Smooth muscle cell (in vitro differentiated cells): ENCODE measurements at regions not wholly inside any gene's neighbourhood (a gene's known extent, or its start where the extent isn't known, plus 50 kb on each side); places are given as distances from the start of the nearest gene placed in this dataset.

ENCODE experiments used
- DNase-seq: peaks from one replicate; lab custom pipeline; 2025; ENCODE audit not compliant: unreplicated experiment; lab: John Stamatoyannopoulos, UW
- H2AFZ ChIP-seq: fragments of 200-600 bp; sonication (generic); 2 replicates; pipeline ENCODE4 v1.6.0; 2016; ENCODE audit warnings: antibody characterized with exemption, low read depth, mild to moderate bottlenecking
- H3F3A ChIP-seq: fragments of 200-600 bp; sonication (generic); 2 replicates; pipeline ENCODE4 v1.6.0; 2017; ENCODE audit warnings: antibody characterized with exemption, low read depth
- H3K27ac ChIP-seq: fragments of 200-600 bp; sonication (generic); 2 replicates; pipeline ENCODE4 v1.5.1; 2016; ENCODE audit warnings: low read depth, mild to moderate bottlenecking
- H3K27me3 ChIP-seq: fragments of 200-600 bp; sonication (generic); 2 replicates; pipeline ENCODE4 v1.6.1; 2016; ENCODE audit warnings: low read depth, mild to moderate bottlenecking
- H3K36me3 ChIP-seq: fragments of 200-600 bp; sonication (generic); 2 replicates; pipeline ENCODE4 v1.5.1; 2016; ENCODE audit warnings: low read depth
- H3K4me1 ChIP-seq: fragments of 200-600 bp; sonication (generic); 2 replicates; pipeline ENCODE4 v1.5.1; 2016; ENCODE audit warnings: low read depth
- H3K4me2 ChIP-seq: fragments of 200-600 bp; sonication (generic); 2 replicates; pipeline ENCODE4 v1.6.0; 2016; ENCODE audit warnings: mild to moderate bottlenecking
- H3K4me3 ChIP-seq: fragments of 200-600 bp; sonication (generic); 2 replicates; pipeline ENCODE4 v1.5.1; 2016; ENCODE audit warnings: mild to moderate bottlenecking
- H3K79me2 ChIP-seq: fragments of 200-600 bp; sonication (generic); 2 replicates; pipeline ENCODE4 v1.6.0; 2016; ENCODE audit warnings: low read depth, mild to moderate bottlenecking
- H3K9ac ChIP-seq: fragments of 200-600 bp; sonication (generic); 2 replicates; pipeline ENCODE4 v1.6.0; 2016; ENCODE audit warnings: low read depth
- H3K9me3 ChIP-seq: fragments of 200-600 bp; sonication (generic); replicated peaks from 2 replicates; pipeline ENCODE4 v1.5.1; 2016; ENCODE audit warnings: low read depth
- H4K20me1 ChIP-seq: fragments of 200-600 bp; sonication (generic); 2 replicates; pipeline ENCODE4 v1.6.0; 2016; ENCODE audit warnings: low read depth
- WGBS: methylation state at CpG from one replicate; pipeline ENCODE4 v1.1.7; 2016; ENCODE audit warnings: low lambda C conversion rate; 5-methylcytosine and 5-hydroxymethylcytosine counted together
- TF ChIP-seq, protein P1 (sequence below): fragments of 200-600 bp; sonication (generic); IDR thresholded peaks from 2 replicates; pipeline ENCODE4 v1.5.1; 2017; ENCODE audit warnings: borderline replicate concordance, mild to moderate bottlenecking, antibody characterized with exemption; ENCODE audit not compliant: insufficient read depth, poor library complexity, severe bottlenecking

DNA sequence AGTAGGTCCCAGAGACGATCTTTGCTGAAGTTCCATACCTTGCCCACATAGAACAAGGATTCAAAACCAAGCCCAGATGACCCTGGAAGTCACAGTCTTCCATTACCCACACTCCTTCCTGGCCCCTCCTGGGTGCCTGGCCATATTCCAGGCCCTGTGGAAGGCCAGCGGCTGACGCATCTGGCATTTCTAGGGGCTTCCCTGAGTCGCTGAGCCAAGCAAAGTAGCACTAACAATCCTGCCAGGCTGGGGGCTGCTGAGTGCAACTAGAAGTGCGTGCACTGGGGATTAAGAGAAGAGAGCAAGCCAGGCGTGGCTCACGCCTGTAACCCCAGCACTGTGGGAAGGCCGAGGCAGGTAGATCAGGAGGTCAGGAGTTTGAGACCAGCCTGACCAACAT, 175.2 kb upstream of the CPEB2 start:
- Histone ChIP-seq H3K9ac (no peak overlapping the region), H3K27ac (no peak overlapping the region), H3K9me3 (no peaks in the 10 kb centered on the region), H3F3A (no peaks in the 10 kb centered on the region), H3K4me3 (no peak overlapping the region), H3K36me3 (no peaks in the 10 kb centered on the region), H3K4me1 (no peaks in the 10 kb centered on the region), H3K27me3 (peaks cover 6% of the 10 kb centered on the region), H2AFZ (no peak overlapping the region), H4K20me1 (no peaks in the 10 kb centered on the region), H3K79me2 (no peaks in the 10 kb centered on the region), H3K4me2 (no peak overlapping the region)
- TF ChIP-seq, protein P1, sequence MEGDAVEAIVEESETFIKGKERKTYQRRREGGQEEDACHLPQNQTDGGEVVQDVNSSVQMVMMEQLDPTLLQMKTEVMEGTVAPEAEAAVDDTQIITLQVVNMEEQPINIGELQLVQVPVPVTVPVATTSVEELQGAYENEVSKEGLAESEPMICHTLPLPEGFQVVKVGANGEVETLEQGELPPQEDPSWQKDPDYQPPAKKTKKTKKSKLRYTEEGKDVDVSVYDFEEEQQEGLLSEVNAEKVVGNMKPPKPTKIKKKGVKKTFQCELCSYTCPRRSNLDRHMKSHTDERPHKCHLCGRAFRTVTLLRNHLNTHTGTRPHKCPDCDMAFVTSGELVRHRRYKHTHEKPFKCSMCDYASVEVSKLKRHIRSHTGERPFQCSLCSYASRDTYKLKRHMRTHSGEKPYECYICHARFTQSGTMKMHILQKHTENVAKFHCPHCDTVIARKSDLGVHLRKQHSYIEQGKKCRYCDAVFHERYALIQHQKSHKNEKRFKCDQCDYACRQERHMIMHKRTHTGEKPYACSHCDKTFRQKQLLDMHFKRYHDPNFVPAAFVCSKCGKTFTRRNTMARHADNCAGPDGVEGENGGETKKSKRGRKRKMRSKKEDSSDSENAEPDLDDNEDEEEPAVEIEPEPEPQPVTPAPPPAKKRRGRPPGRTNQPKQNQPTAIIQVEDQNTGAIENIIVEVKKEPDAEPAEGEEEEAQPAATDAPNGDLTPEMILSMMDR, result no peak
- DNase-seq, result no peak
- WGBS, result 89% methylated on average over 8 of the region's 8 CpGs

DNA sequence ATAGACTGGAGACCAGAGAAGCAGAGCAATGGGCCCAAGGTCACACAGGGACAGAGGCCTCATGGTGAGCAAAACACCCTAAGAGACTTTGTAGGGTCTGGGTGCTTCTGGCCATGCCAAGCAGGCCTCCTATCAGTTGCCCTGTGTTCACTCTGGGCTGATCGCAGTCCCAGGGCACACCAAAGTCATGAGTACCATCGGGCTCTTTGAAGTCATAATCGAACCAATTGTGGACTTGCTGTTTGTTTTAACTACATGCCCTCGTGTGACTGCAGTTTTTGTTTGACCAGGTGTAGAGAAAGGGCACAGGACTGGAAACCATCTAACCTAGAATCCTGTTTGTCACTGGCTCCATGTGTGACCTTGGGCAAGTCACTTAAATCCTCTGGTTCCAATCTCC, 172.5 kb upstream of the CPEB2 start:
- no peak overlapping the region for H2AFZ ChIP-seq
- H3K79me2 ChIP-seq, result no peaks in the 10 kb centered on the region
- no peak overlapping the region for H3K9ac ChIP-seq
- no peaks in the 10 kb centered on the region for H3K9me3 ChIP-seq
- no peak overlapping the region for H3K4me3 ChIP-seq
- TF ChIP-seq, protein P1, result no peak
- no peak overlapping the region for H3K4me2 ChIP-seq
- no peak overlapping the region for H3K27ac ChIP-seq
- no peaks in the 10 kb centered on the region for H3K27me3 ChIP-seq
- no peaks in the 10 kb centered on the region for H3F3A ChIP-seq
- no peak for DNase-seq
- H3K4me1 ChIP-seq, result no peaks in the 10 kb centered on the region
- no peaks in the 10 kb centered on the region for H3K36me3 ChIP-seq
- WGBS, result 94% methylated on average over 4 of the region's 4 CpGs
- no peaks in the 10 kb centered on the region for H4K20me1 ChIP-seq

DNA sequence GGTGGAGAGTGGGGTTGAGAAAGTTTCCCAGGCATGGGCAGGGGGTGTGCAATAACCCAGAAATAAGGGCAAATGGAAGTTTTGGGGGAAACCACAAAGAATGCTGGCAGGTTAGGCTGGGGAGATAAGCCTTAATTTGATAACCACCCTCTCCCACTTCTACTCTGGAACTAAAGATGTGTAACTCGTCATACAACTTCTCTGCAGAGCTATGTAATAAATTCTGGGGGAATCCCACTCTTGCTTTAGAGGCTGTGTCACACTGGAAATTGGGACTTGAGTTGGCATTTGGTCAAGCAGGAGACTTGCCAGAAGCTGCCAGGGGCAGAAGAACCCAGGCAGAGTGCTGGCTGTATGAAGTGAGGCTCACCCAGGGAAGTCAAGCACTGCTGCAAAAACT, 170.9 kb upstream of the CPEB2 start:
- H3K36me3 ChIP-seq, result no peaks in the 10 kb centered on the region
- no peaks in the 10 kb centered on the region for H4K20me1 ChIP-seq
- no peaks in the 10 kb centered on the region for H3K27me3 ChIP-seq
- H3K27ac ChIP-seq, result no peak overlapping the region
- no peaks in the 10 kb centered on the region for H3K79me2 ChIP-seq
- H2AFZ ChIP-seq, result no peak overlapping the region
- H3K4me3 ChIP-seq, result no peak overlapping the region
- no peak for DNase-seq
- 82% methylated on average over 1 of the region's 1 CpG for WGBS
- H3K9ac ChIP-seq, result no peak overlapping the region
- no peaks in the 10 kb centered on the region for H3F3A ChIP-seq
- no peaks in the 10 kb centered on the region for H3K4me1 ChIP-seq
- H3K9me3 ChIP-seq, result no peaks in the 10 kb centered on the region
- TF ChIP-seq, protein P1, result no peak
- H3K4me2 ChIP-seq, result no peak overlapping the region

DNA sequence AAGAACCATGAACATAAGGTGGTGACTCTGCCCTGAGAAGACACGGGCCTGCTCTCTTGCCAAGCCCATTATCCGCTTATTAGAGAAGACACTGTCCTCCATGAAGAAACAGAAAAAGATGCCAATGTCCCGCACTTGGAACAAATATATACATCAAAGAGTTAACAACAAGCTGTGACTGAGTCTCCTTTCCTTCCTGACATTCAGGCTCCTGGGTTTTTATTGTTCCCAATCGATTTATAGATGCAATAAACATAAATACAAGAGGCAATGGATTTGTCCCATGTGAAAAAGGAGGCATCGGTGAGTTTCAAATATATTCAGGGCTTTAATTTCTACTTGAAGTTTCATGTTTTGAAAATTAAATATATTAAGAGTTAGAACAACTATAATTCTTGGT, 169.2 kb upstream of the CPEB2 start:
- WGBS, result 89% methylated on average over 5 of the region's 5 CpGs
- no peaks in the 10 kb centered on the region for H3K27me3 ChIP-seq
- no peak overlapping the region for H3K9ac ChIP-seq
- no peaks in the 10 kb centered on the region for H3K36me3 ChIP-seq
- DNase-seq, result no peak
- H3K27ac ChIP-seq, result no peak overlapping the region
- no peaks in the 10 kb centered on the region for H3F3A ChIP-seq
- H2AFZ ChIP-seq, result no peak overlapping the region
- H3K79me2 ChIP-seq, result no peaks in the 10 kb centered on the region
- no peak overlapping the region for H3K4me2 ChIP-seq
- no peaks in the 10 kb centered on the region for H3K9me3 ChIP-seq
- no peak overlapping the region for H3K4me3 ChIP-seq
- no peaks in the 10 kb centered on the region for H4K20me1 ChIP-seq
- H3K4me1 ChIP-seq, result no peaks in the 10 kb centered on the region
- TF ChIP-seq, protein P1, result no peak
